Naive thymus-derived CD4-positive, alpha-beta T cell (primary cell): ENCODE measurements at regions not wholly inside any gene's neighbourhood (a gene's known extent, or its start where the extent isn't known, plus 50 kb on each side); places are given as distances from the start of the nearest gene placed in this dataset.

Experiments
- ATAC-seq: fragments of 150-1000 bp; cut with Tn5 transposase; 2 replicates; pipeline ENCODE4 v1.10.0; 2021; ENCODE audit warnings: mild to moderate bottlenecking, moderate library complexity
- CTCF ChIA-PET: fragments of 350-600 bp; sonication (Branson Sonifier 250); formaldehyde crosslinking; loops from one replicate; lab custom pipeline; 2021; ENCODE audit warnings: antibody characterized with exemption; lab: Charles Lee
- POLR2A ChIA-PET: fragments of 350-600 bp; sonication (Branson Sonifier 250); formaldehyde crosslinking; loops from one replicate; lab custom pipeline; 2021; ENCODE audit warnings: antibody characterized with exemption, inconsistent platforms; lab: Charles Lee
- DNase-seq, 9 donors: peaks; one replicate each; pipeline versions ENCODE4 v3.0.0 to v3.0.0-alpha.2; 2020 to 2022; ENCODE audit warnings: mixed read lengths in 1 of 9
- H3K27ac ChIP-seq: one replicate; pipeline ENCODE4 v1.7.0; 2013; ENCODE audit warnings: mild to moderate bottlenecking, low read depth, low read length, moderate library complexity
- H3K27me3 ChIP-seq, 2 donors: one replicate each; pipeline ENCODE4 v1.7.0; 2013; ENCODE audit warnings: low read length in 2 of 2, mild to moderate bottlenecking in 2 of 2, moderate library complexity in 2 of 2; ENCODE audit not compliant: control insufficient read depth in 2 of 2, insufficient read depth in 2 of 2
- H3K36me3 ChIP-seq, 3 experiments: 1 replicate in 2 of 3; 2 replicates in 1 of 3; pipeline ENCODE4 v1.7.0; 2013; ENCODE audit warnings: low read length in 3 of 3, mild to moderate bottlenecking in 3 of 3, moderate library complexity in 1 of 3; ENCODE audit not compliant: insufficient read depth in 3 of 3, control insufficient read depth in 2 of 3
- H3K4me1 ChIP-seq, 2 donors: one replicate each; pipeline ENCODE4 v1.7.0; 2013; ENCODE audit warnings: low read length in 2 of 2, mild to moderate bottlenecking in 2 of 2, moderate library complexity in 1 of 2; ENCODE audit not compliant: control insufficient read depth in 2 of 2, insufficient read depth in 2 of 2
- H3K4me3 ChIP-seq: 2 replicates; pipeline ENCODE4 v1.7.0; 2013; ENCODE audit warnings: mild to moderate bottlenecking, low read length
- H3K9me3 ChIP-seq, 3 experiments: 1 replicate in 2 of 3; 2 replicates in 1 of 3; pipeline ENCODE4 v1.7.0; 2013; ENCODE audit warnings: low read length in 3 of 3; ENCODE audit not compliant: control insufficient read depth in 2 of 3
- H3K27ac Mint-ChIP-seq, 9 donors: one replicate each; pipeline ENCODE4 v1.8.0; 2020 to 2022; ENCODE audit warnings: mixed read lengths in 9 of 9, mild to moderate bottlenecking in 8 of 9, moderate library complexity in 5 of 9, inconsistent platforms in 2 of 9
- H3K27me3 Mint-ChIP-seq, 5 donors: one replicate each; pipeline ENCODE4 v1.8.0; 2021 to 2022; ENCODE audit warnings: mixed read lengths in 5 of 5, mild to moderate bottlenecking in 1 of 5
- H3K36me3 Mint-ChIP-seq, 5 donors: one replicate each; pipeline ENCODE4 v1.8.0; 2020 to 2022; ENCODE audit warnings: mixed read lengths in 5 of 5, mild to moderate bottlenecking in 3 of 5, inconsistent platforms in 1 of 5
- H3K4me1 Mint-ChIP-seq, 7 donors: one replicate each; pipeline ENCODE4 v1.8.0; 2020 to 2022; ENCODE audit warnings: mixed read lengths in 7 of 7, mild to moderate bottlenecking in 3 of 7, inconsistent platforms in 1 of 7
- H3K4me3 Mint-ChIP-seq, 10 donors: one replicate each; pipeline ENCODE4 v1.8.0; 2020 to 2022; ENCODE audit warnings: mild to moderate bottlenecking in 10 of 10, mixed read lengths in 10 of 10, moderate library complexity in 6 of 10, inconsistent platforms in 2 of 10
- H3K9me3 Mint-ChIP-seq, 11 donors: one replicate each; pipeline ENCODE4 v1.8.0; 2020 to 2022; ENCODE audit warnings: mixed read lengths in 11 of 11, mild to moderate bottlenecking in 4 of 11, inconsistent platforms in 1 of 11, moderate library complexity in 1 of 11
- intact Hi-C, 2 donors: fragments of 100-400 bp; cut with micrococcal nuclease; formaldehyde crosslinking; loops; one replicate each; pipeline ENCODE4 v1.15.1; 2023

DNA sequence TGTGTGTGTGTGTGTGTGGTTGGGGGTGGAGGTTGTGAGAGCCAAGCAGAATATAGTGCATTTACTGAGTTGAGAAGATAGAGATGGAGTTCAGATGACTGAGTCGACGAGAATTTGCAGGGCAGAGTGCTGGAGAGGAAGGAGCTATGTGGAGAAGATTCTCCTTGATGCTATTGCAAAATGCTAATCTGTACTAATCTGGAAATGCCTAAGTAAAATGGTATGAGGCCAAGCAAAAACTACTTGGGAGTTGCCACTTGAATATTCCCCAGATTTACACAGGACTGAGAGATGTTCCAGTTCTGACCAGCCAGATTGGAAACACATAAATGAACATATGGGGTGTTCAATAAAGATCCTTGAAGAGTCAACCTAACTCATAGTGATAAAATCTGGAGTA lies 316.4 kb downstream of the NSUN3 start:
- no peaks in the 10 kb centered on the region for H3K27me3 Mint-ChIP-seq
- ATAC-seq (no peak), DNase-seq (no peak)
- ChIA-PET POLR2A (no interaction called here), CTCF (no interaction called here)
- intact Hi-C loops = no loop called here
- H3K4me1 ChIP-seq = no peaks in the 10 kb centered on the region
- H3K4me3 Mint-ChIP-seq = no peak overlapping the region
- no peak overlapping the region for H3K27ac ChIP-seq
- no peaks in the 10 kb centered on the region for H3K36me3 Mint-ChIP-seq
- no peaks in the 10 kb centered on the region for H3K9me3 ChIP-seq
- H3K4me3 ChIP-seq = no peak overlapping the region
- no peaks in the 10 kb centered on the region for H3K36me3 ChIP-seq
- H3K9me3 Mint-ChIP-seq = peaks cover 0 to 13% (median 0%) of the 10 kb centered on the region in 11 donors
- H3K27me3 ChIP-seq = no peaks in the 10 kb centered on the region
- no peak overlapping the region for H3K27ac Mint-ChIP-seq
- H3K4me1 Mint-ChIP-seq = no peaks in the 10 kb centered on the region

GRCh38 chr3:94394885-94395284 lies 332.0 kb downstream of the NSUN3 start:
- Histone ChIP-seq H3K27me3 (no peaks in the 10 kb centered on the region), H3K4me3 (no peak overlapping the region), H3K9me3 (no peaks in the 10 kb centered on the region), H3K36me3 (no peaks in the 10 kb centered on the region), H3K4me1 (no peaks in the 10 kb centered on the region), H3K27ac (no peak overlapping the region)
- intact Hi-C loops = no loop called here
- Mint-ChIP-seq H3K4me1 (no peaks in the 10 kb centered on the region), H3K27ac (no peak overlapping the region), H3K4me3 (no peak overlapping the region), H3K9me3 (peaks cover 0 to 8% (median 1%) of the 10 kb centered on the region in 11 donors), H3K27me3 (no peaks in the 10 kb centered on the region), H3K36me3 (no peaks in the 10 kb centered on the region)
- DNase-seq (no peak), ATAC-seq (no peak)
- CTCF ChIA-PET = no interaction called here
- POLR2A ChIA-PET = no interaction called here

- ChIA-PET POLR2A (no interaction called here), CTCF (no interaction called here)
- H3K4me1 Mint-ChIP-seq = no peaks in the 10 kb centered on the region
- no peak overlapping the region for H3K27ac ChIP-seq
- DNase-seq (no peak), ATAC-seq (no peak)
- H3K27ac Mint-ChIP-seq = no peak overlapping the region
- H3K9me3 ChIP-seq = no peaks in the 10 kb centered on the region
- H3K36me3 Mint-ChIP-seq = no peaks in the 10 kb centered on the region
- peaks cover 0 to 8% (median 1%) of the 10 kb centered on the region in 11 donors for H3K9me3 Mint-ChIP-seq
- H3K4me3 ChIP-seq = no peak overlapping the region
- no peaks in the 10 kb centered on the region for H3K27me3 ChIP-seq
- H3K27me3 Mint-ChIP-seq = no peaks in the 10 kb centered on the region
- H3K4me3 Mint-ChIP-seq = no peak overlapping the region
- intact Hi-C loops = no loop called here
- no peaks in the 10 kb centered on the region for H3K36me3 ChIP-seq
- H3K4me1 ChIP-seq = no peaks in the 10 kb centered on the region
These were observed 333.0 kb downstream of the NSUN3 start for GRCh38 chr3:94395851-94396250.

- no peak for DNase-seq
- Mint-ChIP-seq H3K4me1 (no peaks in the 10 kb centered on the region), H3K27ac (no peak overlapping the region), H3K4me3 (no peak overlapping the region), H3K36me3 (no peaks in the 10 kb centered on the region), H3K27me3 (no peaks in the 10 kb centered on the region), H3K9me3 (peaks cover 0 to 8% (median 1%) of the 10 kb centered on the region in 11 donors)
- Histone ChIP-seq H3K27me3 (no peaks in the 10 kb centered on the region), H3K36me3 (no peaks in the 10 kb centered on the region), H3K4me3 (no peak overlapping the region), H3K4me1 (no peaks in the 10 kb centered on the region), H3K9me3 (no peaks in the 10 kb centered on the region), H3K27ac (no peak overlapping the region)
- CTCF ChIA-PET = no interaction called here
- intact Hi-C loops = no loop called here
- no peak for ATAC-seq
- POLR2A ChIA-PET = no interaction called here
These were observed 335.2 kb downstream of the NSUN3 start for GRCh38 chr3:94398036-94398435.

DNA sequence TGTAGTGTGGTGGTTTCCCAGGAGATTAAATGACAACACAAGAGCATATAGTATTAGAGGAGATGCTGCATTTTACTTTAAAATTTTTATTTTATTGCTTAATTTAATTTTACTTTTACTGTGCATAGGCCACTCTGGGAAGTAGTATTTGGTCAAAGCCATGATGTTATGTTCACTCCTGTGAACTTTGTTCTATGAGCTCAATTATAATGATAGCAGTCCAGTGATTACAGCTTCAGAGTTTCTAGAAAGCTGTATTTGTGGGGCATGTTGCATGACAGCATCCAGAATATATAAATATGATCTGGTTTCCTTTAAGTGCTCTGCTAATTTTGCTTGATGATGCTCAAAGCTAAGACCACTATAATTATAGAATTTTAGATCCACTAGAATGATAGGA lies 338.6 kb downstream of the NSUN3 start:
- Histone ChIP-seq H3K4me1 (no peaks in the 10 kb centered on the region), H3K4me3 (no peak overlapping the region), H3K27ac (no peak overlapping the region), H3K27me3 (no peaks in the 10 kb centered on the region), H3K36me3 (no peaks in the 10 kb centered on the region), H3K9me3 (no peaks in the 10 kb centered on the region)
- peaks cover 0 to 2% (median 0%) of the 10 kb centered on the region in 7 donors for H3K4me1 Mint-ChIP-seq
- ATAC-seq (no peak), DNase-seq (no peak)
- no peak overlapping the region for H3K4me3 Mint-ChIP-seq
- H3K27ac Mint-ChIP-seq = no peak overlapping the region
- peaks cover 0 to 4% (median 0%) of the 10 kb centered on the region in 5 donors for H3K36me3 Mint-ChIP-seq
- intact Hi-C loops = no loop called here
- ChIA-PET POLR2A (no interaction called here), CTCF (no interaction called here)
- H3K27me3 Mint-ChIP-seq = no peaks in the 10 kb centered on the region
- peaks cover 0 to 14% (median 1%) of the 10 kb centered on the region in 11 donors for H3K9me3 Mint-ChIP-seq

DNA sequence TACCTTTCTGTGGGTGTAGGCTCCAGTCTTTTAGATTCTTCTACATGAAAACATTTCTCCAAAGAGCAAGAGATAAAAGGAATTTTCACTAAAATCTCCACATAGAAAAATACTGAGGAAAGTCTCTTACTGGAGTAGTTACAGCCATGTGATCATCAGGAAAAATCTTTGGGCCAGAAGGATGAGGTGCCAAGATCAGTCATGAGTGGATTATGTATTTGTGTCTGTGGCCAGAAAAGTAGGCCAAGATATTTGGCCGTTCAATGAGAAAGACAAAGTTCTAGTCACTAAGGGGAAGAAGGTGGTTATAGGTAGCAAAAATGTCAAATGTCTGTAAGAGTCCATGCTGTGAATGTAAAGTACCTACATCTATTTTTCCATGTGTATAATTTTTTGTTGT lies 339.3 kb downstream of the NSUN3 start:
- Mint-ChIP-seq H3K27me3 (no peaks in the 10 kb centered on the region), H3K27ac (no peak overlapping the region), H3K4me3 (no peak overlapping the region), H3K36me3 (peaks cover 0 to 4% (median 0%) of the 10 kb centered on the region in 5 donors), H3K9me3 (peaks cover 0 to 14% (median 1%) of the 10 kb centered on the region in 11 donors), H3K4me1 (peaks cover 0 to 2% (median 0%) of the 10 kb centered on the region in 7 donors)
- CTCF ChIA-PET = no interaction called here
- no peaks in the 10 kb centered on the region for H3K36me3 ChIP-seq
- no peak overlapping the region for H3K27ac ChIP-seq
- no peak for DNase-seq
- ATAC-seq = no peak
- no peaks in the 10 kb centered on the region for H3K27me3 ChIP-seq
- intact Hi-C loops = no loop called here
- no peaks in the 10 kb centered on the region for H3K4me1 ChIP-seq
- H3K4me3 ChIP-seq = no peak overlapping the region
- H3K9me3 ChIP-seq = no peaks in the 10 kb centered on the region
- POLR2A ChIA-PET = no interaction called here

- ATAC-seq = no peak
- Histone ChIP-seq H3K9me3 (no peaks in the 10 kb centered on the region), H3K4me3 (no peak overlapping the region), H3K36me3 (no peaks in the 10 kb centered on the region), H3K27ac (no peak overlapping the region), H3K4me1 (no peaks in the 10 kb centered on the region), H3K27me3 (no peaks in the 10 kb centered on the region)
- Mint-ChIP-seq H3K9me3 (peaks cover 0 to 14% (median 2%) of the 10 kb centered on the region in 11 donors), H3K27me3 (no peaks in the 10 kb centered on the region), H3K36me3 (peaks cover 0 to 4% (median 0%) of the 10 kb centered on the region in 5 donors), H3K4me3 (no peak overlapping the region), H3K27ac (no peak overlapping the region), H3K4me1 (peaks cover 0 to 2% (median 0%) of the 10 kb centered on the region in 7 donors)
- POLR2A ChIA-PET = no interaction called here
- intact Hi-C loops = no loop called here
- CTCF ChIA-PET = no interaction called here
- DNase-seq = no peak
These were observed 342.6 kb downstream of the NSUN3 start for GRCh38 chr3:94405258-94406035.
